ENCODE measurements at regions not wholly inside any gene's neighbourhood (a gene's known extent, or its start where the extent isn't known, plus 50 kb on each side); places are given as distances from the start of the nearest gene placed in this dataset.

- intact Hi-C loops (cut with DNase I) = no loop called here
- 32 to 43% methylated on average over 4 of the region's 4 CpGs for WGBS, 2 donors
- TF ChIP-seq CTCF (IDR thresholded peaks at IDR 0.05) = no peak
- Histone ChIP-seq H3K4me3 (no peak overlapping the region), H3K27me3 (no peaks in the 10 kb centered on the region), H3K27ac (no peak overlapping the region), H3K4me1 (no peaks in the 10 kb centered on the region), H3K36me3 (no peaks in the 10 kb centered on the region), H3K9me3 (no peaks in the 10 kb centered on the region)
- DNase-seq (no peak), FAIRE-seq (no peak), ATAC-seq (no peak)
Measured at GRCh38 chr5:42929871-42930270, 110.2 kb downstream of the ANXA2R start.

GRCh38 chr5:42927730-42928129 is 112.4 kb downstream of the ANXA2R start:
- no peak for TF ChIP-seq CTCF (IDR thresholded peaks at IDR 0.05)
- H3K9me3 ChIP-seq = no peaks in the 10 kb centered on the region
- FAIRE-seq = no peak
- H3K4me1 ChIP-seq = no peaks in the 10 kb centered on the region
- intact Hi-C loops (cut with DNase I) = no loop called here
- no peak overlapping the region for H3K4me3 ChIP-seq
- no peaks in the 10 kb centered on the region for H3K36me3 ChIP-seq
- DNase-seq = no peak
- H3K27ac ChIP-seq = no peak overlapping the region
- WGBS, 2 donors = 85 to 93% methylated on average over 8 of the region's 8 CpGs
- no peaks in the 10 kb centered on the region for H3K27me3 ChIP-seq
- ATAC-seq = no peak

GRCh38 chr5:42924686-42925085 is 113.0 kb upstream of the SELENOP start:
- H3K36me3 ChIP-seq = no peaks in the 10 kb centered on the region
- no peak overlapping the region for H3K27ac ChIP-seq
- FAIRE-seq (no peak), DNase-seq (no peak), ATAC-seq (no peak)
- intact Hi-C loops (cut with DNase I) = no loop called here
- H3K4me1 ChIP-seq = no peaks in the 10 kb centered on the region
- no peaks in the 10 kb centered on the region for H3K9me3 ChIP-seq
- H3K4me3 ChIP-seq = no peak overlapping the region
- WGBS, 2 donors = 83 to 87% methylated on average over 16 of the region's 16 CpGs
- H3K27me3 ChIP-seq = no peaks in the 10 kb centered on the region
- TF ChIP-seq CTCF (IDR thresholded peaks at IDR 0.05) = no peak

GRCh38 chr5:42924226-42924625 is 112.5 kb upstream of the SELENOP start:
- Histone ChIP-seq H3K4me1 (no peaks in the 10 kb centered on the region), H3K36me3 (no peaks in the 10 kb centered on the region), H3K9me3 (no peaks in the 10 kb centered on the region), H3K27me3 (no peaks in the 10 kb centered on the region), H3K27ac (no peak overlapping the region), H3K4me3 (no peak overlapping the region)
- no peak for ATAC-seq
- no peak for FAIRE-seq
- intact Hi-C loops (cut with DNase I) = no loop called here
- no peak for DNase-seq
- WGBS, 2 donors = 50 to 65% methylated on average over 37 of the region's 37 CpGs
- TF ChIP-seq CTCF (IDR thresholded peaks at IDR 0.05) = no peak

GRCh38 chr5:42923710-42924109 is 112.0 kb upstream of the SELENOP start:
- Histone ChIP-seq H3K9me3 (no peaks in the 10 kb centered on the region), H3K4me3 (no peak overlapping the region), H3K27me3 (no peaks in the 10 kb centered on the region), H3K36me3 (no peaks in the 10 kb centered on the region), H3K27ac (no peak overlapping the region), H3K4me1 (no peaks in the 10 kb centered on the region)
- intact Hi-C loops (cut with DNase I) = no loop called here
- no peak for TF ChIP-seq CTCF (IDR thresholded peaks at IDR 0.05)
- WGBS, 2 donors = 65 to 70% methylated on average over 14 of the region's 14 CpGs
- DNase-seq (no peak), FAIRE-seq (no peak), ATAC-seq (no peak)

Measured in pancreas (tissue), 10 donors.